Activated T-cell treated with anti-CD3 and anti-CD28 coated beads, Interleukin-2, amount 50 U/mL, for 72 hours (primary cell): ENCODE measurements at regions not wholly inside any gene's neighbourhood (a gene's known extent, or its start where the extent isn't known, plus 50 kb on each side); places are given as distances from the start of the nearest gene placed in this dataset.

ENCODE experiments used
- ATAC-seq, 2 donors: fragments of 150-1000 bp; cut with Tn5 transposase; replicated peaks in 1 of 2; 2 replicates each; pipeline ENCODE4 v1.10.0; 2021; ENCODE audit warnings: moderate library complexity in 2 of 2, mild to moderate bottlenecking in 1 of 2
- DNase-seq, 2 donors: peaks; one replicate each; pipeline ENCODE4 v3.0.0; 2021 to 2022; ENCODE audit warnings: mixed read lengths in 1 of 2
- H3K27ac Mint-ChIP-seq: one replicate; pipeline ENCODE4 v1.8.0; 2022; ENCODE audit warnings: mild to moderate bottlenecking, moderate library complexity, mixed read lengths
- H3K27me3 Mint-ChIP-seq: one replicate; pipeline ENCODE4 v1.8.0; 2022; ENCODE audit warnings: low read depth, mixed read lengths
- H3K36me3 Mint-ChIP-seq, 2 donors: one replicate each; pipeline ENCODE4 v1.8.0; 2022; ENCODE audit warnings: mixed read lengths in 2 of 2, mild to moderate bottlenecking in 1 of 2; ENCODE audit not compliant: insufficient read depth in 2 of 2
- H3K4me1 Mint-ChIP-seq: one replicate; pipeline ENCODE4 v1.8.0; 2022; ENCODE audit warnings: low read depth, mixed read lengths
- H3K4me3 Mint-ChIP-seq, 2 donors: one replicate each; pipeline ENCODE4 v1.8.0; 2022; ENCODE audit warnings: mild to moderate bottlenecking in 2 of 2, mixed read lengths in 2 of 2, moderate library complexity in 2 of 2
- H3K9me3 Mint-ChIP-seq, 2 donors: one replicate each; pipeline ENCODE4 v1.8.0; 2022; ENCODE audit warnings: mixed read lengths in 2 of 2

DNA sequence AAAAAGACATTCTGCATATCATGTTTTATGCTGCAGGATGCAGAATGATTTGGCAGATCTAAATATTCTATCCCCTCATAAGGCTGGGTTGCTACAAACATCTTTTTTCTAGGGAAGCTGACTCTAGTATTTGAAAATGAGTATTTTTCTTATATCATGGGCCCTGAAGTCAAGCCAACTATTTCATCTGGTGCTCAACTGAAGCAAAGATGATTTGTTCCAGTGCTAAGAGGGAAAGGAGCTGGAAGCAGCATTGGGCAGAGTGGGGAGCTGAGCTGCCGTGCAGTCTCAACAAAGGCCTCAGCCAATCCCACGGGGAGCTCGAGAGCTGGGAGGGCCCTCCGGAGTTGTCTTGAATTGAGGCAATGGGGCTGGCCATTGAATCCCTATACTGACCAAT lies 155.3 kb upstream of the SLCO3A1 start:
- no peaks in the 10 kb centered on the region for H3K9me3 Mint-ChIP-seq
- no peaks in the 10 kb centered on the region for H3K27me3 Mint-ChIP-seq
- no peaks in the 10 kb centered on the region for H3K4me1 Mint-ChIP-seq
- no peaks in the 10 kb centered on the region for H3K36me3 Mint-ChIP-seq
- H3K27ac Mint-ChIP-seq: no peak overlapping the region
- no peak for ATAC-seq
- no peak for DNase-seq
- H3K4me3 Mint-ChIP-seq: no peak overlapping the region

DNA sequence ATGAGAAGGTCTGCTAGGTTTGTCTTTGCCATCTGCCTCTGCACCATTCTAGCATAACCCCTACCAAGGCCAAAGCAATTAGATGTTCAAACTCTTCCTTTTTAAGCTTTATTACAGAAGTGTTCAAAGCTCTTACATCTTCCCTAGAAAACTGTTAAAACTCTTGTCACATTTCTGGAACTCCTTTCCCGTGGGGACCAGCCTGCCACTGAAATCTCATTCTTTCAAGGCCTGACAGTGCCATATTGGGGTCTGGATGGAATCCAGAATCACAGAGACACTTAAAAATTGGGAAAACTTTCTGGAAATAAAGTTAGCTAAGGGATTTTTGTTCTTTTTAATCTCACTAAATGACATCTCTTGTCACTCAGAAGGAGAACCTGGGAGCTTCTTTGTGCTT lies 153.8 kb upstream of the SLCO3A1 start:
- no peak overlapping the region for H3K4me3 Mint-ChIP-seq
- H3K27ac Mint-ChIP-seq: no peak overlapping the region
- H3K9me3 Mint-ChIP-seq: no peaks in the 10 kb centered on the region
- H3K4me1 Mint-ChIP-seq: no peaks in the 10 kb centered on the region
- ATAC-seq (no peak), DNase-seq (no peak)
- no peaks in the 10 kb centered on the region for H3K36me3 Mint-ChIP-seq
- no peaks in the 10 kb centered on the region for H3K27me3 Mint-ChIP-seq

GRCh38 chr15:91703274-91703673 lies 150.2 kb upstream of the SLCO3A1 start:
- Mint-ChIP-seq H3K36me3 (no peaks in the 10 kb centered on the region), H3K27ac (no peak overlapping the region), H3K27me3 (no peaks in the 10 kb centered on the region)

DNA sequence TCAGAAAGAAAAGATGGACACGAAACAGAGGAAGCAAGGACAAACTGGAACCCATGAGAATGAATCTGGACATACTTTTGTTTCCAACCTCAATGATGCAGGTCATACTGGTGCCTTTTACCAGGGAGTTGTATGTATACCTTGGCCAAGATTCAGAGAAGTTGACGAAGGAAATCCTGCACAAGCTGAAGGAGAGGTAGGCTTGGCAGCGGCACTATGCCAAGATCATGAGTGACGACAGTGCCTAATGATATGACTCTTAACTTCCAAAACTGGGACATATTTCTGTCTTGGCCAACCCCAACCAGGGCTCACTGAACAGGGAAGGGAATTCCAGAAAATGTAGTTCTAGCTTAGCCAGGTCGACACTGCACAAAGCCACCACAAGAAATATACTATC lies 149.2 kb upstream of the SLCO3A1 start:
- DNase-seq (no peak), ATAC-seq (no peak)
- H3K27ac Mint-ChIP-seq: no peak overlapping the region
- H3K36me3 Mint-ChIP-seq: no peaks in the 10 kb centered on the region
- H3K9me3 Mint-ChIP-seq: no peaks in the 10 kb centered on the region
- H3K4me1 Mint-ChIP-seq: peaks cover 14% of the 10 kb centered on the region
- no peak overlapping the region for H3K4me3 Mint-ChIP-seq
- no peaks in the 10 kb centered on the region for H3K27me3 Mint-ChIP-seq

More at GRCh38 chr15:91703274-91703673, 150.2 kb upstream of the SLCO3A1 start:
- no peaks in the 10 kb centered on the region for H3K9me3 Mint-ChIP-seq
- peaks cover 14% of the 10 kb centered on the region for H3K4me1 Mint-ChIP-seq
- H3K4me3 Mint-ChIP-seq: no peak overlapping the region
- DNase-seq: no peak
- ATAC-seq: no peak

DNA sequence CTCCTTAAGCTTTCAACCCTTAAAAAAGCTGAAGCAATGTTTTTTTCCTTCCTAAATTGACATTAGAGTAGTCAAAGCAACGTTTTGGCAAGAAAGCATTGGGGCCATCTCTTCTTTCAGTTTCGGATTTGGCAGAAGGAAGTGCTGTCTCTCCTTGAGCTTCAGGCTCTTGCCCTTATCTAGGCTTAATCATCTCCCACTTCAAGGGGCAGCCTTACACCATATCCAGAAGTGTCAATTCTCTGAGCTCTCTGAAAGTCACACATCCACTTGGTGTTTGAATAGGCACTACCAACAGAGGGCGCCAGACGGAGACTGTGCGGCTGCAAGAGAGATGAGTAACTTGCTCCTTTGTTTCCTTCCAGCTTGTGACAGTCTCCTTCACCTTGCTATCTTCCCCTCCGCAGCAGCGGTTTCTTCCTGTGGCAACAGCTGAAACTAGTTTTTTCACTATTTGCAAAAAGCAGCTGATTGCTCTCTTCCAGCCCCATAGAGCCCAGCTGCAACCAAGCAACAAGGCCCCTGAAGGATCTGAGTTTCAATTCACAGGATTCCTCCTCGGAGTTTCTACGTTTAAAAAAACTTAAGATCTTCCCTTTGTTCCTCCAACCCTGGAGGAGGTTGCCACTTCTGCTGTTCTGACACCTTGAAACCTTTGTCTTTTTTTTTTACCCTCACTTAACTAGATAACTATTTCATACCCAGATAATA lies 147.0 kb upstream of the SLCO3A1 start:
- peak overlapping the region; percentile 8 to 58 for H3K4me3 Mint-ChIP-seq
- H3K4me1 Mint-ChIP-seq: peaks cover 14% of the 10 kb centered on the region
- ATAC-seq (peak; percentile 97), DNase-seq (peak; percentile 85 to 87)
- H3K27ac Mint-ChIP-seq: peak overlapping the region; percentile 30
- no peaks in the 10 kb centered on the region for H3K36me3 Mint-ChIP-seq
- no peaks in the 10 kb centered on the region for H3K9me3 Mint-ChIP-seq
- no peaks in the 10 kb centered on the region for H3K27me3 Mint-ChIP-seq

GRCh38 chr15:91710080-91710698 lies 143.3 kb upstream of the SLCO3A1 start:
- Mint-ChIP-seq H3K27me3 (peaks cover 20% of the 10 kb centered on the region), H3K9me3 (no peaks in the 10 kb centered on the region), H3K4me1 (peaks cover 14% of the 10 kb centered on the region), H3K27ac (no peak overlapping the region), H3K36me3 (no peaks in the 10 kb centered on the region), H3K4me3 (no peak overlapping the region)
- peak in 1 of 2 donors; percentile 5 for DNase-seq
- ATAC-seq: peak; percentile 16 to 18

GRCh38 chr15:91711384-91712033 lies 142.0 kb upstream of the SLCO3A1 start:
- Mint-ChIP-seq H3K27ac (no peak overlapping the region), H3K27me3 (peaks cover 26% of the 10 kb centered on the region), H3K9me3 (no peaks in the 10 kb centered on the region), H3K36me3 (no peaks in the 10 kb centered on the region), H3K4me3 (no peak overlapping the region), H3K4me1 (peaks cover 7% of the 10 kb centered on the region)
- no peak for ATAC-seq
- no peak for DNase-seq

DNA sequence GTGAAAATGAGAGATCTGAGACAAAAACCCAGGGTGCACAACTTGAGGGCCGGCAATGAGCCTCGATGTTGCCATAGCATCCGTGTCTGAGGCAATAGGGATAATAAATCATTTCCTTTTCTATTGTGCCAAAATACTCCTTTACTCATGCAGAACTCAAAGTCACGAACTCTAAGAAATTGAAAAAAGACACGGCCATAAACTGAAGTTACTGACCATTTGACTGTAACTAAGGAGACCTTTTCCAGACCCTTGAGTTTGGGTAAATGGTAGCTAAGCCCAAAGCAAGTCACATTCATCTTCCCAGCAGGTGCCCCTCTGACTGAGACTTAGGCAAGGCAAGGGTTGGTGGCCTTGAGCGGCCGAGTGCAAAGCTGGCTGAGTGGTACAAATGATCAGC lies 141.2 kb upstream of the SLCO3A1 start:
- ATAC-seq (no peak), DNase-seq (no peak)
- H3K36me3 Mint-ChIP-seq: no peaks in the 10 kb centered on the region
- H3K4me1 Mint-ChIP-seq: no peaks in the 10 kb centered on the region
- H3K4me3 Mint-ChIP-seq: no peak overlapping the region
- H3K9me3 Mint-ChIP-seq: no peaks in the 10 kb centered on the region
- H3K27ac Mint-ChIP-seq: no peak overlapping the region
- peaks cover 26% of the 10 kb centered on the region for H3K27me3 Mint-ChIP-seq

DNA sequence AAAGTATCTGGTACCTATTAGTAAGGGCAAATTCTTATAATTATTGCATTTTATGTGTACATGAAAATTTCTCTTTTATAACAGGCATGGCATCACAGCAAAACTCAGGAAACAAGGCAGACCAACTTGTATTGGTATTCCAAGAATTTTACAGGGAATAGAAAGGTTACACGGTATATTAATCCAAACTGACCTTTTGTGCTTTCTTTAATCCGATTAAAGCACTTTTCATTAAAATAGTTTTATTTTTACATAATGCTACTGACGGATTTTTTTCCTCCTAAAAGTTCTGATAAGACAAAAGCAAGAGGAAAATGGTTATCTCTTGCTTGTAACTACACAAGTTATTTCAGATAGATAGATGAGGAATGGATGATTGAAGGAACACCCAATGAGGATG lies 137.0 kb upstream of the SLCO3A1 start:
- no peak overlapping the region for H3K27ac Mint-ChIP-seq
- no peak for DNase-seq
- no peak overlapping the region for H3K4me3 Mint-ChIP-seq
- H3K36me3 Mint-ChIP-seq: no peaks in the 10 kb centered on the region
- no peak for ATAC-seq
- no peaks in the 10 kb centered on the region for H3K9me3 Mint-ChIP-seq
- H3K4me1 Mint-ChIP-seq: no peaks in the 10 kb centered on the region
- H3K27me3 Mint-ChIP-seq: peaks cover 47% of the 10 kb centered on the region

DNA sequence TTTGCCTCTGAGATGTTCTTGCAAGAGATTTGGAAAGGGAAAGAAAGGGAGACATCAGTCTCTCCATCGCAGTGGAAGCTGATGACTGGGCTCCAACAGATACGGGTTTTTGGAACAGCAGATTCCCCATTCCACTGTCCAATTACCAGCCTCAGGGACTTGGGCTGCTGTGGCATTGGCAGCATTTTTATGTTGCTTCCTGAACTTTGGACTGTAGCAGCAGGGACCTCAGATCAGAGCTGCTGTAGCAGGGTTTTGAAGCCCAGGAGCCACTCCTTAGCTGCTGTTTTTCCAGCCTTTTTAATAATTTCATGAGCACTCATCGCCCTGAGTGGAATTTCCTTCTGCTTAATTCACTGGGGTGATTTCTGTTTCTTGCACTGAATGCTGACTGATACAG lies 135.7 kb upstream of the SLCO3A1 start:
- no peak for DNase-seq
- no peak for ATAC-seq
- H3K27ac Mint-ChIP-seq: no peak overlapping the region
- no peaks in the 10 kb centered on the region for H3K9me3 Mint-ChIP-seq
- H3K36me3 Mint-ChIP-seq: no peaks in the 10 kb centered on the region
- no peak overlapping the region for H3K4me3 Mint-ChIP-seq
- H3K27me3 Mint-ChIP-seq: peaks cover 45% of the 10 kb centered on the region
- H3K4me1 Mint-ChIP-seq: no peaks in the 10 kb centered on the region

GRCh38 chr15:91723959-91724358 lies 129.5 kb upstream of the SLCO3A1 start:
- Mint-ChIP-seq H3K4me1 (no peaks in the 10 kb centered on the region), H3K27me3 (peaks cover 16% of the 10 kb centered on the region), H3K36me3 (no peaks in the 10 kb centered on the region), H3K4me3 (no peak overlapping the region), H3K27ac (no peak overlapping the region), H3K9me3 (no peaks in the 10 kb centered on the region)
- ATAC-seq (no peak), DNase-seq (no peak)

DNA sequence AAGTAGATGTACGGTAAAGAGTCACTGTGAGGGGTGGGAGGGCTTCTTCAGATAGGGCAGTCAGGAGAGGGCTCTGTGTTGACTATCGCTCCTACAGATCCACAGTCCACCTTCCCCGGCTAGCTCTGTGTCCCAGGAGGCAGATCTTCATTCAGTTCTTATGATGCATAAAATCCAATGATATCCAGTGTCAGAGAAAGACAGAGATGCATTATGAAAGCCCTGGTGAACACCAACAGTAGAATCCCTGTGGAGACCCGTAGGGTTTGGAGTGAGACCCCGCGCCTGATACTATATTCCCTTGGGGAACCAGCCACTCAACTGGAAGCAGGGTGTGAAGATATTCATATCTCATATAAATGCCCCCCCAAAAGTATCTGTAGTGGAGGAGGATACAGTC lies 119.8 kb upstream of the SLCO3A1 start:
- H3K4me3 Mint-ChIP-seq: no peak overlapping the region
- no peak for ATAC-seq
- no peaks in the 10 kb centered on the region for H3K36me3 Mint-ChIP-seq
- H3K9me3 Mint-ChIP-seq: no peaks in the 10 kb centered on the region
- H3K4me1 Mint-ChIP-seq: no peaks in the 10 kb centered on the region
- H3K27me3 Mint-ChIP-seq: peaks cover 37% of the 10 kb centered on the region
- no peak for DNase-seq
- H3K27ac Mint-ChIP-seq: no peak overlapping the region

DNA sequence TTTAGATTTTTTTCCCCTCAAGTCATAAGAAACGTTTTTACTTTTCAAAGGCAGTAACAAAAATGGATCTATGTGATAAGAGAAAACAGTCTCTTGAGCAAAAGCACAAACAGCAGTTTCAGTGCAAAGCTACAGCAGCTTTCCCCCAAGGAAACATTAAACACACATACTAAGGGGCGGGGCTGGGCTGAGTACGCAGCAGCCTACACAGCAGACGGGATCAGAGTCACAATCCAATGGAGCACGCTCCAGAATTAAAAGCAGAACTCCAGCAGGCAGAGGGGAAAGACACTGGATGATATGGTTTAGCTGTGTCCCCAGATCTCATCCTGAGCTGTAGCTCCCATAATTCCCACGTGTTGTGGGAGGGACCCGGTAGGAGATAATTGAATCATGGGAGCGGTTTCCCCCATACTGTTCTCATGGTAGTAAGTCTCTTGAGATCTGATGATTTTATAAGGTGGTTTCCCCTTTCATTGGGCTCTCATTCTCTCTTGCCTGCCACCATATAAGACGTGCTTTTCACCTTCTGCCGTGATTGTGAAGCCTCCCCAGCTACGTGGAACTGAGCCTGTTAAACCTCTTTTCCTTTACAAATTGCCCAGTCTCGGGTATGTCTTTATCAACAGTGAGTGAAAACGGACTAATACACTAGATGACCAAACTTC lies 116.2 kb upstream of the SLCO3A1 start:
- H3K36me3 Mint-ChIP-seq: no peaks in the 10 kb centered on the region
- ATAC-seq: no peak
- no peaks in the 10 kb centered on the region for H3K4me1 Mint-ChIP-seq
- peaks cover 38% of the 10 kb centered on the region for H3K27me3 Mint-ChIP-seq
- no peak for DNase-seq
- H3K4me3 Mint-ChIP-seq: no peak overlapping the region
- H3K27ac Mint-ChIP-seq: no peak overlapping the region
- no peaks in the 10 kb centered on the region for H3K9me3 Mint-ChIP-seq
